PC-3 (cell line): ENCODE measurements at regions not wholly inside any gene's neighbourhood (a gene's known extent, or its start where the extent isn't known, plus 50 kb on each side); places are given as distances from the start of the nearest gene placed in this dataset.

Experiments
- ATAC-seq: fragments of 200-7000 bp; cut with Tn5 transposase; 2 replicates; pipeline ENCODE4 v1.9.1; 2020; ENCODE audit warnings: mild to moderate bottlenecking, moderate library complexity
- BruUV-seq: library from RNA; stranded (reverse); fragments of 400-500 nt; replicated peaks from 2 replicates; lab custom pipeline; 2021; lab: Mats Ljungman, UMichigan
- CTCF ChIA-PET: fragments of 300-600 bp; sonication (Branson Sonifier 250); formaldehyde crosslinking; loops from one replicate; lab custom pipeline; 2022; ENCODE audit warnings: antibody characterized with exemption; lab: Charles Lee
- POLR2A ChIA-PET: fragments of 300-600 bp; sonication (Branson Sonifier 250); formaldehyde crosslinking; loops from one replicate; lab custom pipeline; 2022; ENCODE audit warnings: antibody characterized with exemption; ENCODE audit not compliant: unreplicated experiment; lab: Charles Lee
- DNase-seq: peaks from one replicate; pipeline ENCODE4 v3.0.0-alpha.2; 2015
- H2AFZ ChIP-seq: fragments of 300-600 bp; sonication (generic); 2 replicates; pipeline ENCODE4 v1.6.0; 2016; ENCODE audit warnings: antibody characterized with exemption, low read length
- H3F3A ChIP-seq: fragments of 300-600 bp; sonication (generic); one replicate; pipeline ENCODE4 v1.6.0; 2017; ENCODE audit warnings: antibody characterized with exemption, low read length, control low read depth, mild to moderate bottlenecking; ENCODE audit not compliant: unreplicated experiment
- H3K27ac ChIP-seq: fragments of 300-600 bp; sonication (generic); 2 replicates; pipeline ENCODE4 v1.5.1; 2016; ENCODE audit warnings: mild to moderate bottlenecking, low read length
- H3K27me3 ChIP-seq: fragments of 300-600 bp; sonication (generic); 2 replicates; pipeline ENCODE4 v1.6.1; 2016; ENCODE audit warnings: low read length, mixed read lengths
- H3K36me3 ChIP-seq: fragments of 300-600 bp; sonication (generic); 2 replicates; pipeline ENCODE4 v1.6.1; 2016; ENCODE audit warnings: low read depth, mixed run types, low read length, mixed read lengths
- H3K4me1 ChIP-seq: fragments of 300-600 bp; sonication (generic); 2 replicates; pipeline ENCODE4 v1.5.1; 2016; ENCODE audit warnings: low read length; ENCODE audit not compliant: insufficient read depth
- H3K4me2 ChIP-seq: fragments of 300-600 bp; sonication (generic); 2 replicates; pipeline ENCODE4 v1.6.0; 2016; ENCODE audit warnings: low read length
- H3K4me3 ChIP-seq: fragments of 300-600 bp; sonication (generic); 2 replicates; pipeline ENCODE4 v1.5.1; 2016; ENCODE audit warnings: mild to moderate bottlenecking, low read length, mixed read lengths
- H3K79me2 ChIP-seq: fragments of 300-600 bp; sonication (generic); 2 replicates; pipeline ENCODE4 v1.6.1; 2017; ENCODE audit warnings: low read length, mixed read lengths
- H3K9ac ChIP-seq: fragments of 300-600 bp; sonication (generic); 2 replicates; pipeline ENCODE4 v1.6.0; 2016; ENCODE audit warnings: mild to moderate bottlenecking, low read length
- H3K9me2 ChIP-seq: fragments of 300-600 bp; sonication (generic); replicated peaks from 2 replicates; pipeline ENCODE4 v1.6.1; 2016; ENCODE audit warnings: mixed run types, low read length, mixed read lengths
- H3K9me3 ChIP-seq: fragments of 300-600 bp; sonication (generic); 2 replicates; pipeline ENCODE4 v1.6.1; 2016; ENCODE audit warnings: low read length, mixed read lengths
- H4K20me1 ChIP-seq: fragments of 300-600 bp; sonication (generic); 2 replicates; pipeline ENCODE4 v1.6.1; 2016; ENCODE audit warnings: low read length, mixed read lengths
- EZH2 ChIP-seq: fragments of 300-600 bp; sonication (generic); IDR thresholded peaks from one replicate; pipeline ENCODE4 v1.6.1; 2017; ENCODE audit warnings: antibody characterized with exemption, mild to moderate bottlenecking, low read length; ENCODE audit not compliant: unreplicated experiment
- EZH2phosphoT487 ChIP-seq: fragments of 300-600 bp; sonication (generic); IDR thresholded peaks from 2 replicates; pipeline ENCODE4 v1.6.1; 2018; ENCODE audit warnings: mild to moderate bottlenecking, antibody characterized with exemption, low read length, borderline replicate concordance
- intact Hi-C: fragments of 100-400 bp; cut with micrococcal nuclease; formaldehyde crosslinking; loops from 2 replicates; pipeline ENCODE4 v1.9.0; 2023
- TF ChIP-seq, protein P1 (sequence below): fragments of 300-600 bp; sonication (generic); conservative IDR thresholded peaks from 2 replicates; pipeline ENCODE4 v1.5.1; 2017; ENCODE audit warnings: antibody characterized with exemption, low read depth, mild to moderate bottlenecking, low read length

DNA sequence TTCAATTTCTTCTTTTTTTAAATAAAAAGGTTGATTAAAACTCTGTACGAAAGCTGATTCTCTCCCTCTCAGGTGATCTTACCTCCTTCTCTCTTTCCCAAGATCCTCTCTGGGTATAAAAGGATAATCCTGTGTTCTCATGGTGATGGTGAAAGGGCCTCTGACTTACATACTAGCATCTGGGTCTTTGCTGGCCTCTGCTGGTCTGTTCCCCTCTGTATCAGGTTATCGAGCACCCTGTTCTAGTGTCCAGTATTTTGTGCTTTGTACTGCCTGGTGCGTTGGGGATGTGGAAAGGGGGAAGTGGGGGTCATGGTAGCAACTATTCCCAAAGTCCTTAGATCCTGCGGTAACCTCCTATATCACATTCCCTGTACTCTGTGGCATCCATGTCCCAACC, 328.9 kb downstream of the NR2F1-AS1 start:
- Histone ChIP-seq H3K9ac (no peak overlapping the region), H3F3A (no peaks in the 10 kb centered on the region), H3K27ac (no peak overlapping the region), H3K27me3 (no peaks in the 10 kb centered on the region), H3K9me3 (no peaks in the 10 kb centered on the region), H3K36me3 (no peaks in the 10 kb centered on the region), H3K9me2 (no peaks in the 10 kb centered on the region), H3K4me1 (peaks cover 37% of the 10 kb centered on the region), H3K79me2 (no peaks in the 10 kb centered on the region), H3K4me2 (no peak overlapping the region), H3K4me3 (no peak overlapping the region), H2AFZ (no peak overlapping the region), H4K20me1 (no peaks in the 10 kb centered on the region)
- TF ChIP-seq, protein P1, sequence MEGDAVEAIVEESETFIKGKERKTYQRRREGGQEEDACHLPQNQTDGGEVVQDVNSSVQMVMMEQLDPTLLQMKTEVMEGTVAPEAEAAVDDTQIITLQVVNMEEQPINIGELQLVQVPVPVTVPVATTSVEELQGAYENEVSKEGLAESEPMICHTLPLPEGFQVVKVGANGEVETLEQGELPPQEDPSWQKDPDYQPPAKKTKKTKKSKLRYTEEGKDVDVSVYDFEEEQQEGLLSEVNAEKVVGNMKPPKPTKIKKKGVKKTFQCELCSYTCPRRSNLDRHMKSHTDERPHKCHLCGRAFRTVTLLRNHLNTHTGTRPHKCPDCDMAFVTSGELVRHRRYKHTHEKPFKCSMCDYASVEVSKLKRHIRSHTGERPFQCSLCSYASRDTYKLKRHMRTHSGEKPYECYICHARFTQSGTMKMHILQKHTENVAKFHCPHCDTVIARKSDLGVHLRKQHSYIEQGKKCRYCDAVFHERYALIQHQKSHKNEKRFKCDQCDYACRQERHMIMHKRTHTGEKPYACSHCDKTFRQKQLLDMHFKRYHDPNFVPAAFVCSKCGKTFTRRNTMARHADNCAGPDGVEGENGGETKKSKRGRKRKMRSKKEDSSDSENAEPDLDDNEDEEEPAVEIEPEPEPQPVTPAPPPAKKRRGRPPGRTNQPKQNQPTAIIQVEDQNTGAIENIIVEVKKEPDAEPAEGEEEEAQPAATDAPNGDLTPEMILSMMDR = peak; percentile 30; the same call in 1 of the 2 replicates
- TF ChIP-seq EZH2phosphoT487 = no peak
- POLR2A ChIA-PET = no interaction called here
- CTCF ChIA-PET = no interaction called here
- no TSS peak for BruUV-seq
- ATAC-seq (peak; percentile 21; the same call in 1 of the 2 replicates), DNase-seq (no peak)
- intact Hi-C loops = loop anchor here (5.0 to 10.0 kb wide), 4 partner anchors 150 to 335 kb away; partner anchors contain the start of genes NR2F1 and NR2F1-AS1

DNA sequence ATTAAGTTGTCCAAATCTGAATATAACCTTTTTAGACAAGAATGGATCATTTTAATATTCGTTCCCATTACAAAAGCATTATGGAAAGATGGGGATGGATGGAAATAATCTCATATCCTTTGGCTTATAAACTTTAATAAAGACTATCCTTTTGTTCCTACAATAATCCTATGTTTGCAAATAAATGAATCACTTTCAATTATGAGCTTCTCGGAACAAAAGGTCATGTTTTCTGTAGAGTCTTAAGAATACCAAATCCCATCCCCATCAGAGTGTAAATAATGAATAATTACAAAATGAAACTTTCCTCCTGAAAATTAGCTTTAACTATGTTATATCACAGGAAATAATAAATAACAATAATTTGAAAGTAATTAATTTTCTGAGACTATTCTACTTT, 329.7 kb downstream of the NR2F1-AS1 start:
- H3K9me2 ChIP-seq = no peaks in the 10 kb centered on the region
- peak overlapping the region; percentile 93 for H3K27ac ChIP-seq
- no peaks in the 10 kb centered on the region for H3K36me3 ChIP-seq
- H4K20me1 ChIP-seq = no peaks in the 10 kb centered on the region
- intact Hi-C loops = loop anchor here (2.0 to 10.0 kb wide), 7 partner anchors 15 to 334 kb away; partner anchors contain the start of genes NR2F1 and NR2F1-AS1
- ATAC-seq (peak; percentile 56), DNase-seq (peak; percentile 65)
- no peak overlapping the region for H3K4me3 ChIP-seq
- H3K79me2 ChIP-seq = no peaks in the 10 kb centered on the region
- ChIA-PET CTCF (interaction anchor here (0.7 to 1.0 kb wide), 3 partner anchors 150 to 538 kb away, joined by 3 read pairs; no protein-coding TSS in a partner anchor), POLR2A (interaction anchor here (0.5 kb wide), 1 partner anchor 177 kb away, joined by 4 read pairs; no protein-coding TSS in a partner anchor)
- no peak overlapping the region for H2AFZ ChIP-seq
- no TSS peak for BruUV-seq
- peak overlapping the region; percentile 67; the same call in 1 of the 2 replicates for H3K9ac ChIP-seq
- no peaks in the 10 kb centered on the region for H3K27me3 ChIP-seq
- H3K4me2 ChIP-seq = peak overlapping the region; percentile 76; the same call in 1 of the 2 replicates
- H3K4me1 ChIP-seq = peaks cover 36% of the 10 kb centered on the region
- TF ChIP-seq EZH2 (no peak), EZH2phosphoT487 (no peak)
- TF ChIP-seq, protein P1 = no peak
- H3F3A ChIP-seq = no peaks in the 10 kb centered on the region
- H3K9me3 ChIP-seq = no peaks in the 10 kb centered on the region

DNA sequence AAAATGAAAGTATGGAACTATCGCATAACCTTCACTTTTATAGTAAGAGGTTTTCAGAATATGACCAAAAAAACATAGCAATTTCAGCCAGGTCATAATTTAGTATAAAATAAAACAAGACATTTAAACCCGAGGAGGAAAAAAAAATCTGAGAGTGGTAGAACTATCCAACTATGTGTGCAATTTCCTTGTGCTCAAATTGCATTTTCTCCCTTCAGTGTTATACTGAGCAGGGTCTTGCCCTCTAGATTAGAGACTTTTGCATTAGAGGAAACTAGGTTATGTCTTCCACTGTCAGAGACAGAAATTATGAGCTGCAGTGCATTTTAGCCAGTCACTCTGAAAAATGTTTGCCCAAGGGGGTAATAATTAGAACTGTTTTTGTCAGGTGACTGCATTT, 330.6 kb downstream of the NR2F1-AS1 start:
- H3F3A ChIP-seq = no peaks in the 10 kb centered on the region
- H3K36me3 ChIP-seq = no peaks in the 10 kb centered on the region
- H3K9ac ChIP-seq = peak overlapping the region; percentile 67
- DNase-seq (no peak), ATAC-seq (no peak; the same call in 1 of the 2 replicates)
- no peaks in the 10 kb centered on the region for H3K9me3 ChIP-seq
- ChIA-PET CTCF (interaction anchor here (0.6 to 0.7 kb wide), 2 partner anchors 153 to 357 kb away, joined by 4 to 5 read pairs; no protein-coding TSS in a partner anchor), POLR2A (interaction anchor here (0.5 kb wide), 1 partner anchor 623 kb away, joined by 3 read pairs; no protein-coding TSS in a partner anchor)
- no peaks in the 10 kb centered on the region for H3K9me2 ChIP-seq
- peaks cover 36% of the 10 kb centered on the region for H3K4me1 ChIP-seq
- peak overlapping the region; percentile 76 for H3K4me2 ChIP-seq
- intact Hi-C loops = loop anchor here (1.0 to 10.0 kb wide), 8 partner anchors 14 to 551 kb away; partner anchors contain the start of genes NR2F1 and NR2F1-AS1
- no peaks in the 10 kb centered on the region for H3K79me2 ChIP-seq
- H3K4me3 ChIP-seq = peak overlapping the region; percentile 40; the same call in 1 of the 2 replicates
- TF ChIP-seq EZH2phosphoT487 (no peak), EZH2 (no peak)
- TF ChIP-seq, protein P1 = no peak
- no peak overlapping the region for H2AFZ ChIP-seq
- peak overlapping the region; percentile 93 for H3K27ac ChIP-seq
- H4K20me1 ChIP-seq = no peaks in the 10 kb centered on the region
- BruUV-seq = no TSS peak
- no peaks in the 10 kb centered on the region for H3K27me3 ChIP-seq
